WTC11 (cell line): ENCODE measurements at regions not wholly inside any gene's neighbourhood (a gene's known extent, or its start where the extent isn't known, plus 50 kb on each side); places are given as distances from the start of the nearest gene placed in this dataset.

ENCODE experiments used
- ATAC-seq: fragments of 200-7000 bp; cut with Tn5 transposase; 2 replicates; pipeline ENCODE4 v1.10.0; 2021; ENCODE audit warnings: mild to moderate bottlenecking, moderate library complexity
- CTCF ChIA-PET: fragments of 300-600 bp; sonication (Branson Sonifier 250); formaldehyde crosslinking; loops from one replicate; lab custom pipeline; 2021; ENCODE audit warnings: antibody characterized with exemption; lab: Charles Lee
- POLR2A ChIA-PET: fragments of 350-600 bp; sonication (Branson Sonifier 250); formaldehyde crosslinking; loops from one replicate; lab custom pipeline; 2021; ENCODE audit warnings: antibody characterized with exemption; lab: Charles Lee
- DNase-seq: peaks from one replicate; pipeline ENCODE4 v3.0.0; 2021; ENCODE audit warnings: low spot score
- H3K27ac Mint-ChIP-seq: 2 replicates; pipeline ENCODE4 v1.8.0; 2021; ENCODE audit warnings: mixed read lengths
- H3K27me3 Mint-ChIP-seq: 2 replicates; pipeline ENCODE4 v1.8.0; 2021; ENCODE audit warnings: low read depth, mild to moderate bottlenecking, moderate library complexity, mixed read lengths
- H3K36me3 Mint-ChIP-seq: 2 replicates; pipeline ENCODE4 v1.8.0; 2021; ENCODE audit warnings: mixed read lengths
- H3K4me1 Mint-ChIP-seq: 2 replicates; pipeline ENCODE4 v1.8.0; 2022; ENCODE audit warnings: mixed read lengths
- H3K4me3 Mint-ChIP-seq: 2 replicates; pipeline ENCODE4 v1.8.0; 2021; ENCODE audit warnings: mild to moderate bottlenecking, moderate library complexity, mixed read lengths
- H3K9me3 Mint-ChIP-seq: 2 replicates; pipeline ENCODE4 v1.8.0; 2021; ENCODE audit warnings: mixed read lengths
- ATF6 ChIP-seq: sonication (generic); formaldehyde crosslinking; IDR thresholded peaks from 2 replicates; pipeline ENCODE4 v1.8.1; 2023; ENCODE audit warnings: mild to moderate bottlenecking, missing genetic modification reagents
- CDX4 ChIP-seq: fragments of 250-450 bp; sonication (Bioruptor Pico); IDR thresholded peaks from 2 replicates; pipeline ENCODE4 v1.9.0; 2021; ENCODE audit warnings: moderate library complexity, mild to moderate bottlenecking, inconsistent platforms, borderline replicate concordance
- ERG ChIP-seq: fragments of 250-450 bp; sonication (Bioruptor Pico); IDR thresholded peaks from 2 replicates; pipeline ENCODE4 v1.8.0; 2021; ENCODE audit warnings: mild to moderate bottlenecking
- GABPB1 ChIP-seq: sonication (generic); formaldehyde crosslinking; IDR thresholded peaks from 2 replicates; pipeline ENCODE4 v1.8.1; 2023; ENCODE audit warnings: mild to moderate bottlenecking, missing genetic modification reagents
- GRHL2 ChIP-seq: fragments of 250-450 bp; sonication (Bioruptor Pico); IDR thresholded peaks from 2 replicates; pipeline ENCODE4 v1.8.0; 2022; ENCODE audit warnings: mild to moderate bottlenecking, moderate library complexity; ENCODE audit not compliant: insufficient replicate concordance, severe bottlenecking
- GTF2I ChIP-seq: fragments of 250-450 bp; sonication (Bioruptor Pico); conservative IDR thresholded peaks from 2 replicates; pipeline ENCODE4 v1.4.0; 2021; ENCODE audit warnings: mild to moderate bottlenecking
- NR1H2 ChIP-seq: sonication (generic); formaldehyde crosslinking; IDR thresholded peaks from 2 replicates; pipeline ENCODE4 v1.9.0; 2021; ENCODE audit warnings: mild to moderate bottlenecking, moderate library complexity, missing genetic modification reagents
- RORB ChIP-seq: fragments of 250-450 bp; sonication (Bioruptor Pico); IDR thresholded peaks from 2 replicates; pipeline ENCODE4 v1.9.0; 2021; ENCODE audit warnings: mild to moderate bottlenecking
- SP1 ChIP-seq: sonication (generic); formaldehyde crosslinking; conservative IDR thresholded peaks from 2 replicates; pipeline ENCODE4 v1.8.1; 2022; ENCODE audit warnings: missing genetic modification reagents
- TCF7 ChIP-seq: sonication (generic); formaldehyde crosslinking; IDR thresholded peaks from 2 replicates; pipeline ENCODE4 v1.8.0; 2022; ENCODE audit warnings: mild to moderate bottlenecking, low read depth, missing genetic modification reagents, moderate library complexity
- USF2 ChIP-seq: sonication (generic); formaldehyde crosslinking; IDR thresholded peaks from 2 replicates; pipeline ENCODE4 v1.8.1; 2023; ENCODE audit warnings: mild to moderate bottlenecking, missing genetic modification reagents, moderate library complexity
- ZNF138 ChIP-seq: sonication (generic); formaldehyde crosslinking; conservative IDR thresholded peaks from 2 replicates; pipeline ENCODE4 v1.8.1; 2022; ENCODE audit warnings: mild to moderate bottlenecking, moderate library complexity, missing genetic modification reagents
- ZNF396 ChIP-seq: fragments of 250-450 bp; sonication (Bioruptor Pico); IDR thresholded peaks from 2 replicates; pipeline ENCODE4 v1.8.0; 2021; ENCODE audit warnings: mild to moderate bottlenecking, moderate library complexity, borderline replicate concordance
- ZNF423 ChIP-seq: fragments of 250-450 bp; sonication (Bioruptor Pico); IDR thresholded peaks from 2 replicates; pipeline ENCODE4 v2.1.2; 2022; ENCODE audit warnings: mild to moderate bottlenecking, moderate library complexity
- ZNF512 ChIP-seq: sonication (generic); formaldehyde crosslinking; IDR thresholded peaks from 2 replicates; pipeline ENCODE4 v1.8.1; 2022; ENCODE audit warnings: missing genetic modification reagents, borderline replicate concordance
- ZNF532 ChIP-seq: fragments of 250-450 bp; sonication (Bioruptor Pico); IDR thresholded peaks from 2 replicates; pipeline ENCODE4 v1.9.0; 2021; ENCODE audit warnings: mild to moderate bottlenecking, borderline replicate concordance
- TF ChIP-seq, protein P1 (sequence below): fragments of 250-450 bp; sonication (Bioruptor Pico); IDR thresholded peaks from 2 replicates; pipeline ENCODE4 v1.9.0; 2021; ENCODE audit warnings: mild to moderate bottlenecking

- ChIA-PET CTCF (no interaction called here), POLR2A (no interaction called here)
- H3K36me3 Mint-ChIP-seq, result peaks cover 15% of the 10 kb centered on the region
- peaks cover 3% of the 10 kb centered on the region for H3K4me1 Mint-ChIP-seq
- DNase-seq (no peak), ATAC-seq (no peak)
- no peak overlapping the region for H3K27ac Mint-ChIP-seq
- no peak for TF ChIP-seq ZNF532 (CRISPR knock-in tag)
- no peak for TF ChIP-seq ZNF138 (CRISPR knock-in tag)
- TF ChIP-seq USF2 (CRISPR knock-in tag), result no peak
- TF ChIP-seq TCF7 (CRISPR knock-in tag), result no peak
- peaks cover 4% of the 10 kb centered on the region; the same call in 1 of the 2 replicates for H3K27me3 Mint-ChIP-seq
- H3K4me3 Mint-ChIP-seq, result no peak overlapping the region
- peaks cover 17% of the 10 kb centered on the region for H3K9me3 Mint-ChIP-seq
These were observed 88.1 kb upstream of the AGAP1 start for GRCh38 chr2:235405612-235406361.

- ChIA-PET POLR2A (no interaction called here), CTCF (no interaction called here)
- Mint-ChIP-seq H3K27me3 (no peaks in the 10 kb centered on the region), H3K36me3 (peaks cover 9% of the 10 kb centered on the region), H3K4me1 (peaks cover 3% of the 10 kb centered on the region), H3K27ac (no peak overlapping the region), H3K4me3 (no peak overlapping the region), H3K9me3 (peaks cover 11% of the 10 kb centered on the region)
- ATAC-seq, result no peak
- TF ChIP-seq ZNF396 (CRISPR knock-in tag) (no peak), RORB (CRISPR knock-in tag) (no peak), NR1H2 (CRISPR knock-in tag) (no peak), ZNF512 (CRISPR knock-in tag) (no peak), CDX4 (CRISPR knock-in tag) (no peak), GABPB1 (CRISPR knock-in tag) (no peak), USF2 (CRISPR knock-in tag) (no peak), ERG (CRISPR knock-in tag) (no peak), ZNF423 (CRISPR knock-in tag) (no peak), GTF2I (CRISPR knock-in tag) (no peak), SP1 (no peak), ATF6 (no peak), GRHL2 (CRISPR knock-in tag) (no peak)
- TF ChIP-seq, protein P1, sequence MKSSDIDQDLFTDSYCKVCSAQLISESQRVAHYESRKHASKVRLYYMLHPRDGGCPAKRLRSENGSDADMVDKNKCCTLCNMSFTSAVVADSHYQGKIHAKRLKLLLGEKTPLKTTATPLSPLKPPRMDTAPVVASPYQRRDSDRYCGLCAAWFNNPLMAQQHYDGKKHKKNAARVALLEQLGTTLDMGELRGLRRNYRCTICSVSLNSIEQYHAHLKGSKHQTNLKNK (CRISPR knock-in tag), result no peak
- no peak for DNase-seq
These were observed 87.4 kb upstream of the AGAP1 start for GRCh38 chr2:235406430-235406829.
